Activated T-cell treated with anti-CD3 and anti-CD28 coated beads, Interleukin-2, amount 50 U/mL, for 72 hours (primary cell): ENCODE measurements at regions not wholly inside any gene's neighbourhood (a gene's known extent, or its start where the extent isn't known, plus 50 kb on each side); places are given as distances from the start of the nearest gene placed in this dataset.
"Not testable (repeated sequence)": the region's sequence is repeated elsewhere in the genome, so short reads cannot be mapped to it uniquely, and the experiment has no call there.

Experiments used
- ATAC-seq, 2 donors: fragments of 150-1000 bp; cut with Tn5 transposase; replicated peaks in 1 of 2; 2 replicates each; pipeline ENCODE4 v1.10.0; 2021; ENCODE audit warnings: moderate library complexity in 2 of 2, mild to moderate bottlenecking in 1 of 2
- DNase-seq, 2 donors: peaks; one replicate each; pipeline ENCODE4 v3.0.0; 2021 to 2022; ENCODE audit warnings: mixed read lengths in 1 of 2
- H3K27ac Mint-ChIP-seq: one replicate; pipeline ENCODE4 v1.8.0; 2022; ENCODE audit warnings: mild to moderate bottlenecking, moderate library complexity, mixed read lengths
- H3K27me3 Mint-ChIP-seq: one replicate; pipeline ENCODE4 v1.8.0; 2022; ENCODE audit warnings: low read depth, mixed read lengths
- H3K36me3 Mint-ChIP-seq, 2 donors: one replicate each; pipeline ENCODE4 v1.8.0; 2022; ENCODE audit warnings: mixed read lengths in 2 of 2, mild to moderate bottlenecking in 1 of 2; ENCODE audit not compliant: insufficient read depth in 2 of 2
- H3K4me1 Mint-ChIP-seq: one replicate; pipeline ENCODE4 v1.8.0; 2022; ENCODE audit warnings: low read depth, mixed read lengths
- H3K4me3 Mint-ChIP-seq, 2 donors: one replicate each; pipeline ENCODE4 v1.8.0; 2022; ENCODE audit warnings: mild to moderate bottlenecking in 2 of 2, mixed read lengths in 2 of 2, moderate library complexity in 2 of 2
- H3K9me3 Mint-ChIP-seq, 2 donors: one replicate each; pipeline ENCODE4 v1.8.0; 2022; ENCODE audit warnings: mixed read lengths in 2 of 2

DNA sequence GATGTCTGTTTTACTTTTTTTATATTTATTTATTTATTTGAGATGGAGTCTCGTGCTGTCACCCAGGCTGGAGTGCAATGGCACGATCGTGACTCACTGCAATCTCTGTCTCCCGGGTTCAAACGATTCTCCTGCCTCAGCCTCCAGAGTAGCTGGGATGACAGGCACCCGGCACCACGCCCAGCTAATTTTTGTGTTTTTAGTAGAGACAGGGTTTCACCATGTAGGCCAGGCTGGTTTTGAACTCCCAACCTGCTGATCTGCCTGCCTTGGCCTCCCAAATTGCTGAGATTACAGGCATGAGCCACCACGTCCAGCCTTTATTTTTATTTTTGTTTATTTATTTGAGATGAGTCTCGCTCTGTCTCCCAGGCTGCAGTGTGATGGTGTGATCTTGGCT, 186.6 kb downstream of the SHOX start:
- DNase-seq, H3K27me3 Mint-ChIP-seq, H3K36me3 Mint-ChIP-seq: not testable (repeated sequence)

DNA sequence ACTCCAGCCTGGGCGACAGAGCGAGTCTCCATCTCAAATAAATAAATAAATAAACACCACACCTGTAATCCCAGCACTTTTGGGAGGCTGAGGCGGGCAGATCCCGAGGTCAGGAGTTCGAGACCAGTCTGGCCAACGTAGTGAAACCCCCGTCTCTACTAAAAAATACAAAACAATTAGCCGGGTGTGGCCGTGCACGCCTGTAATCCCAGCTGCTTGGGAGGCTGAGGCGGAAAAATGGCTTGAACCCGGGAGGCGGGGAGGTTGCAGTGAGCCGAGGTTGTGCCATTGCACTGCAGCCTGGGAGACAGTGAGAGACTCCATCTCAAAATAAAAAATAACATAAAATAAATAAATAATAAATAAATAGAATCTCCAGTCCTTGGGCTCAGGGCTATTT, 185.8 kb downstream of the SHOX start:
- H3K9me3 Mint-ChIP-seq, result peaks cover 0 to 1% of the 10 kb centered on the region in 2 donors
- no peak overlapping the region for H3K4me3 Mint-ChIP-seq
- no peaks in the 10 kb centered on the region for H3K36me3 Mint-ChIP-seq
- no peaks in the 10 kb centered on the region for H3K27me3 Mint-ChIP-seq
- ATAC-seq, result no peak
- H3K4me1 Mint-ChIP-seq, result no peaks in the 10 kb centered on the region
- H3K27ac Mint-ChIP-seq, result no peak overlapping the region
- no peak for DNase-seq

More for the DNA sequence above, 186.6 kb downstream of the SHOX start:
- not testable (repeated sequence) for H3K4me3 Mint-ChIP-seq, ATAC-seq, H3K9me3 Mint-ChIP-seq, H3K27ac Mint-ChIP-seq, H3K4me1 Mint-ChIP-seq

DNA sequence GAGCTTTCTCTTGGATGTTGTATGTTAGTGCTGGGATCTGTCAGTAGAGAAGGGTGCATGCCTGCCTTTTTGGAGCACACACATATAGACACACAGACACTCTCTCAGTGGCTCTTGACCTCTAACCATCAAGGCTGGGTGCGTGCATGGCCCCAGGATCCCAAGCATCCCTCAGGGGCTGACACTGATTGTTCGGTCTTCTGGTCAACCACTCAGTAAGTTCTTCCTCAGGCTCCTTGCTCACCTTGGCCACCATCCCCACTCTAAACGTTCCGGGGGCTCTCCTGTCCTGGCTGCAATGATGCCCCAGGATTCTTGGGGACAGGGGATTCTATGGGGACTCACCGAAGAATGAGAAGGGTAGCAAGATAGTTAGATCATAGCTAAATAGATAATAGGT, 179.6 kb downstream of the SHOX start:
- H3K27me3 Mint-ChIP-seq, result peaks cover 10% of the 10 kb centered on the region
- H3K36me3 Mint-ChIP-seq, result no peaks in the 10 kb centered on the region
- DNase-seq (no peak), ATAC-seq (no peak)
- H3K27ac Mint-ChIP-seq, result no peak overlapping the region
- H3K4me1 Mint-ChIP-seq, result no peaks in the 10 kb centered on the region
- no peak overlapping the region for H3K4me3 Mint-ChIP-seq
- peaks cover 0 to 2% of the 10 kb centered on the region in 2 donors for H3K9me3 Mint-ChIP-seq

DNA sequence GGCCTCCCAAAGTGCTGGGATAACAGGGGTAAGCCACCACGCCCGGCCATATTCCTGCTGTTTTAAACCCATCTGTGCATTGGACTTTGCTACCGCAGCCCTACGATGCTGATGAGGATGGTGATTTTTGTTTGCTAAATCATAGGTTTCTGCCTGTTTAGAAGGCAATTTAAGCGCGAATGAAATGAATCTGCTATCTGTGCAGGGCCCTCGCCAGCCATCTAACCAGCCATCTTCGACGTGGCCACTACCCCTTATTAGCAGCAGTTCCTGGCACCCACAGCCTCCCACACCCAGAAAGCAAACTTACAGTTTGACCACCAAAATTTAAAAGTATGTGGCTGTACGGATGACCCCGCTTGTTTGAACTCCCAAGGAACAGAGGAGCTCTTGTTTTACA, 178.5 kb downstream of the SHOX start:
- Mint-ChIP-seq H3K9me3 (peaks cover 0 to 2% of the 10 kb centered on the region in 2 donors), H3K4me1 (no peaks in the 10 kb centered on the region), H3K36me3 (no peaks in the 10 kb centered on the region), H3K27ac (no peak overlapping the region), H3K27me3 (peaks cover 15% of the 10 kb centered on the region), H3K4me3 (no peak overlapping the region)
- DNase-seq (no peak), ATAC-seq (no peak)

DNA sequence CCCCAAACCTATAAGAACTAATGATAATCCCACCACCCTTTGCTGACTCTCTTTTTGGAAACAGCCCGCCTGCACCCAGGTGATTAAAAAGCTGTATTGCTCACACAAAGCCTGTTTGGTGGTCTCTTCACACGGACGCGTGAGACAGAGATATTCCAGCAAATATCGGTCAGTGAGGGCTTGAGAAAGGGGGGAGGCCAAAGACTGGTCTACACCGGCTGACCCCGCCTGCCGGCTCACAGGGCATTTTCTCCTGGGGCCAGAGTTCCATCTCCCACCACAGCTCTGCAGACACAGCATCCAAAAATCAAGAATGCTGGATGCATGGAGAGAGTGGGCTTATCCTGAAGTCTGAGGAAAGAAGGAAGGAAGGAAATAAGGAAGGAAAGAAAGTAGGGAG, 176.0 kb downstream of the SHOX start:
- DNase-seq (no peak), ATAC-seq (no peak)
- Mint-ChIP-seq H3K4me1 (no peaks in the 10 kb centered on the region), H3K27me3 (peaks cover 27% of the 10 kb centered on the region), H3K36me3 (peaks cover 0 to 2% of the 10 kb centered on the region in 2 donors), H3K9me3 (peaks cover 1 to 3% of the 10 kb centered on the region in 2 donors), H3K4me3 (no peak overlapping the region), H3K27ac (no peak overlapping the region)

DNA sequence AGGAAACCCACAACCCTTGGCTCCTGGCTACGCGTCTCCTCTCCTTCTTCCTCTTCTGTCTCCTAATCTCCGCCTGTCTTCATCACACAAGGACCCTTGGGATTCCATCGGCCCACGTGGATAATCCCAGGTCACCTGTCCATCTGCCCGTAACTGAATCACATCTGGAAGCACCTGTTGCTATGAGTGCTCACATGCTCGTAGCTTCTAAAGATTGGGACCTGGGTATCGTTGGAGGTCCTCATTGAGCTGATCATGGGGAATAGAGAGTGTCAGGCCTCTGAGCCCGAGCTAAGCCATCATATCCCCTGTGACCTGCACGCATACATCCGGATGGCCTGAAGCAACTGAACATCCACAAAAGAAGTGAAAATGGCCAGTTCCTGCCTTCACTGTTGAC, 175.4 kb downstream of the SHOX start:
- no peak overlapping the region for H3K4me3 Mint-ChIP-seq
- peaks cover 0 to 2% of the 10 kb centered on the region in 2 donors for H3K36me3 Mint-ChIP-seq
- peaks cover 27% of the 10 kb centered on the region for H3K27me3 Mint-ChIP-seq
- ATAC-seq (no peak), DNase-seq (no peak)
- peaks cover 1 to 4% of the 10 kb centered on the region in 2 donors for H3K9me3 Mint-ChIP-seq
- no peak overlapping the region for H3K27ac Mint-ChIP-seq
- no peaks in the 10 kb centered on the region for H3K4me1 Mint-ChIP-seq

DNA sequence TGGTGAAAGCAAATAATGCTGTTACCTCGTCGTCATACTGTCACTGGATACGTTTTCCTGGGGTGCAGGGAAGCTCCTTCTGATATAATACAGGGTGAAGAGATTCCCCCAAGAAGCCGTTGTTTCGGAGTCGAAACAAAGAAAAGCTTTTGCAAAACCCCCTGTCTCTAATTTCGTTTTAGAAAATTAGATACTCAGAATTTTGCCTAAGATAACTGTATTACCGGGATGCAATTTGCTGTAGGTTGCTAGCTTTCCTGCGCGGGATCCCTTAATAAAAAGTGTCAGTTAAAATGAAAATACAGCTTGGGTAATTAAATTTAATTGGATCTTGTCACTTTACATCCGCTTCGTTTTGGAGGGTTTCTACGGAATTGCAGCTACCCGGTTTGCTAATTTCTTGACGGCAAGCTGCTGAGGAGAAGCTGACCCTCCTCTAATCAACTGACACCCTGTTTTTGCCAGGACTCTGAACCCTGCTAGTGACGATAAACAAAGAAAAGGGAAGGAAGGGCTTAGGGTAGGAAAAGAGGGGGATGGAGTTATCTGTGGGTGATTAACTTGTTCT, 174.6 kb downstream of the SHOX start:
- H3K4me1 Mint-ChIP-seq, result no peaks in the 10 kb centered on the region
- H3K36me3 Mint-ChIP-seq, result peaks cover 2% of the 10 kb centered on the region in 2 donors
- peaks cover 4 to 6% of the 10 kb centered on the region in 2 donors for H3K9me3 Mint-ChIP-seq
- H3K4me3 Mint-ChIP-seq, result no peak overlapping the region
- peaks cover 27% of the 10 kb centered on the region for H3K27me3 Mint-ChIP-seq
- no peak overlapping the region for H3K27ac Mint-ChIP-seq
- no peak for ATAC-seq
- DNase-seq, result no peak

DNA sequence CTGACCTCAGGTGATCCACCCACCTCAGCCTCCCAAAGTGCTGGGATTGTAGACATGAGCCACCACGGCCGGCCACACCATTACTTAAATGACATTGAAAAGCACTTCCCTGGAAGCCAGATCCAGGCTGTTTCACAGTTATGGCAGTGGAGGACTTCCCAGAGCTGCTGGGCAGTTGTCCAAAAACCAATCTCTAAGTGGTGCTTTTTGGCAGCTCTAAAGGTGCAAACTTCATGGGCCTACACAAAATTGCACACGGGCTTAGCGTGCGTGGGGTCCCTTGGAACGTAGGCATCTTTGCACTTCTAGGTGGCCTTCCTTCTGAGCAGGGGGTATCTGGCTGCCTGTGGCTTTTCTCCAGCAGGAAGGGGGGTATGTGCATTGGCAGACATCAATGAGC, 172.3 kb downstream of the SHOX start:
- Mint-ChIP-seq H3K4me1 (no peaks in the 10 kb centered on the region), H3K36me3 (peaks cover 2 to 7% of the 10 kb centered on the region in 2 donors), H3K27me3 (peaks cover 27% of the 10 kb centered on the region), H3K27ac (no peak overlapping the region), H3K9me3 (peaks cover 4 to 6% of the 10 kb centered on the region in 2 donors), H3K4me3 (no peak overlapping the region)
- ATAC-seq (no peak), DNase-seq (no peak)

DNA sequence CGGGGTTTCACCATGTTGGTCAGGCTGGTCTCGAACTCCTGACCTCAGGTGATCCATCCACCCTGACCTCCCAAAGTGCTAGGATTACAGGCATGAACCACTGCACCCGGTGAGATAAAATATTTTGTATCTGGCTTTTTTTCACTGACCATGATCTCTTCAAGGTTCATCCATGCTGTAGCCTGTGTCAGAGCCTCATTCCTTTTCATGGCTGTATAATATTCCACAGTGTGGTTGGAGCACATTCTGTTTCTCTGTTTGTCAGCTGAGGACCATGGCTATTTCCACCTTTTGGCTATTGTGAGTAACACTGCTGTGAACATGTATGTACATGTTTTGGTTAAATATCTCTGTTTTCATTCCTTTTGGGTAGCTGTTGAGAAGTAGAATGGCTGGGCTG, 169.2 kb downstream of the SHOX start:
- H3K4me3 Mint-ChIP-seq, result no peak overlapping the region
- H3K27ac Mint-ChIP-seq, result no peak overlapping the region
- H3K36me3 Mint-ChIP-seq, result peaks cover 2 to 7% of the 10 kb centered on the region in 2 donors
- H3K4me1 Mint-ChIP-seq, result no peaks in the 10 kb centered on the region
- ATAC-seq, result no peak
- no peak for DNase-seq
- peaks cover 4 to 6% of the 10 kb centered on the region in 2 donors for H3K9me3 Mint-ChIP-seq
- H3K27me3 Mint-ChIP-seq, result peaks cover 17% of the 10 kb centered on the region

DNA sequence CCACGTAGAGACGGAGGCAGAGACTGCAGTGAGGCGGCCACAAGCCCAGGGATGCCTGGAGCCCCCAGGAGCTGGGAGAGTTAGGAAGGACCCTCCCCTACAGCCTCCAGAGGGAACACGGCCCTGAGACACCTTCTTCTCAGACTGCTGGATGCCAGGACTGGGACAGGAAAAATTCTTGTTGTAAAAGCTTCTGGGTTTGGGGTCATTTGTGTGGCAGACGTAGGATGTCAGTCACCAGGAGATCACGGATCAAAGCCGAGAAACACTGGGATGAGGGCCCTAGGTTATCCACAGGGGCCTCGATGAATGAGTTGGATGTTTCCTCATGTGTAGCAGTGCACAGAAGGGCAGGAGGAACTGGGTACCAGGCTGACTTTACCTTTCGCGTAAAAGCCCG, 163.7 kb downstream of the SHOX start:
- DNase-seq, result no peak
- Mint-ChIP-seq H3K4me3 (no peak overlapping the region), H3K36me3 (no peaks in the 10 kb centered on the region), H3K4me1 (no peaks in the 10 kb centered on the region), H3K27ac (no peak overlapping the region), H3K9me3 (no peaks in the 10 kb centered on the region), H3K27me3 (peaks cover 17% of the 10 kb centered on the region)
- ATAC-seq, result no peak

DNA sequence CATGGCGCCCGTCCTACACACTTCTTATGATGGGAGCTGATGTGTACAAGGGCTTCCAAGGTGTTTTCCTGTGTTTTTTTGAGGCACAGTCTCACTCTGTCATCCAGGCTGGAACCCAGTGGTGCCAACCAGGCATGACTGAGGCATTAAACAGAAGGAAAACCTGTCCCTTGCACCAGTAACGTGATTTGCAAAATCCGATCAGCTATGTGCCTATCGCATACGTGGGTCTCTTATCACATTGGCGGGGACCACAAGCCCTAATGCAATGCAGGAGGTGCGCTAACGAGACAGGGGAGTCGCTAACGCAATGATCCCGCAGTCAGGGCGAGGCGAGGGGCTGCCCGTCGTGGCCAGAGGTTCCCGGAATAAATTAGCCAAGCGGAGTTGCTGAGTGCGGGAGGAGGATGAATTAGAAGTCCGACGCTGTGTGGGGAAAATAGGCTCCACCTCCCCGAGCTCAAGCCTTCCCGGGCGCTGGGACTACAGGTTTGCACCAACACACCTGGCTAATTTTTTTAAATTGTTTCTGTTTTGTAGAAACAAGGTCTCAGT, 162.7 kb downstream of the SHOX start:
- Mint-ChIP-seq H3K27me3 (peaks cover 22% of the 10 kb centered on the region), H3K36me3 (no peaks in the 10 kb centered on the region), H3K27ac (no peak overlapping the region), H3K9me3 (no peaks in the 10 kb centered on the region), H3K4me1 (no peaks in the 10 kb centered on the region), H3K4me3 (no peak overlapping the region)
- DNase-seq (no peak), ATAC-seq (no peak)

DNA sequence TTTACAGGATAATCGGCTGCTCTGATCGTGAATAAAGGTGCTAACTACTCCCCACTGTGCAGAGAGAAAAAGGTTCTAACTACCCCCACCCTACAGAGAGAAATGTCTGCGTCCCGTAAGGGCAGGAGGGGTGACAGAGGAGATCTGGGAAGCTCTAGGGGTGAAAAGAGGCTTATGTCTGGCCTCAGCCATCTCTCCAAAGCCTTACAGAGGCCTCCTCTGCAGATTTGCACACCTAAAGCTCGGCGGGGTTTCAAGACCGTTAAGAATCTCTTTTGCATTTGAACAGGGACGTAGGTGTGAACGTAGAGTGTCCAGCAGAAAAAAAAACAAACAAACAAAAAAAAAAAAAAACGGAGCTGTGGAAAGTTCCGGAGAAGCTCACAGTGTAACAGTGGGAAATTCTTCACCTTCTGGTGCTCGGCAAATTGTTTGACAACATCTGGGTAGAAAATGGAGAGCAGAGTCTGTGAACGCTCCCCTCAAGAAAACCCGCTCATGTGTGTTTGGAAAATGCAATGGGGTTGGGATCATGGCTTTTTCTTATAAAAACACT, 161.0 kb downstream of the SHOX start:
- ATAC-seq, result no peak
- DNase-seq, result no peak
- H3K27me3 Mint-ChIP-seq, result peaks cover 22% of the 10 kb centered on the region
- H3K9me3 Mint-ChIP-seq, result no peaks in the 10 kb centered on the region
- H3K4me3 Mint-ChIP-seq, result no peak overlapping the region
- H3K27ac Mint-ChIP-seq, result no peak overlapping the region
- H3K4me1 Mint-ChIP-seq, result no peaks in the 10 kb centered on the region
- H3K36me3 Mint-ChIP-seq, result no peaks in the 10 kb centered on the region

DNA sequence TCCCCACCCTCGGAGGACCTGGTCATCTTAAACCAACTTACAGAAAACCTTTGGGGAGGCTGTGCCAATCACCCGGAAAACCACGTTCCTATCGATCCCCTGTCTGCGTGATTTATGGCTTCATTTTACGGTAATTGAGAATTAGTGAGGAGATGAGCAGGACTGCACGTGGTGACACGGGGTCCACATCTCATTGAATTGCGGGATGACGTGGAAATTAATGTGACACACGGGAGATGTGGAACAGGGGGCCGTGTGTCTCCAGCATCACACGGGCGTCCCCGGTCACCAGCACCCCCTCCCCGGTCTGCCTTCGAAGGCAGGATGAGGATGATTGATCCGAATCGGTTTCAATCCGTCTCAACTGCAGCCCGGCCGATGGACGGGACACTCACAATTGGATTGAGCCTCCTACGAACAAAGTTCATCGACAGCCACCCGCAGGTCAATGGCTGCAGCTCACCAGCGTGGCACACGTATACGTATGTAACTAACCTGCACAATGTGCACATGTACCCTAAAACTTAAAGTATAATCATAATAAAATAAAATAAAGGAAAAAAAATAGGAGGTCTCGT, 160.3 kb downstream of the SHOX start:
- no peaks in the 10 kb centered on the region for H3K4me1 Mint-ChIP-seq
- no peak for ATAC-seq
- H3K36me3 Mint-ChIP-seq, result no peaks in the 10 kb centered on the region
- no peaks in the 10 kb centered on the region for H3K9me3 Mint-ChIP-seq
- no peak overlapping the region for H3K27ac Mint-ChIP-seq
- DNase-seq, result no peak
- H3K27me3 Mint-ChIP-seq, result peaks cover 22% of the 10 kb centered on the region
- H3K4me3 Mint-ChIP-seq, result no peak overlapping the region
